GM11168 (cell line): ENCODE measurements at regions not wholly inside any gene's neighbourhood (a gene's known extent, or its start where the extent isn't known, plus 50 kb on each side); places are given as distances from the start of the nearest gene placed in this dataset.

ENCODE experiments used
- in situ Hi-C: fragments of 300-500 bp; cut with MboI; formaldehyde crosslinking; loops from one replicate; pipeline ENCODE4 v1.12.0; 2022; ENCODE audit warnings: low sequenced_read_pairs; ENCODE audit not compliant: unreplicated experiment

- in situ Hi-C loops, result no loop called here
Observed at GRCh38 chr15:69823223-69823907, 274.4 kb downstream of the TLE3 start.

- in situ Hi-C loops, result no loop called here
Observed at GRCh38 chr15:69824075-69824876, 273.4 kb downstream of the TLE3 start.

- in situ Hi-C loops, result no loop called here
Observed at GRCh38 chr15:69824877-69825406, 272.8 kb downstream of the TLE3 start.

GRCh38 chr15:69825941-69826818 lies 271.5 kb downstream of the TLE3 start:
- in situ Hi-C loops, result no loop called here

- in situ Hi-C loops, result no loop called here
Observed at GRCh38 chr15:69826819-69827175, 270.9 kb downstream of the TLE3 start.

GRCh38 chr15:69827751-69828150 lies 270.0 kb downstream of the TLE3 start:
- in situ Hi-C loops, result no loop called here

- in situ Hi-C loops, result no loop called here
Observed at GRCh38 chr15:69828181-69828828, 269.4 kb downstream of the TLE3 start.

GRCh38 chr15:69829974-69830373 lies 267.7 kb downstream of the TLE3 start:
- in situ Hi-C loops, result no loop called here

- in situ Hi-C loops, result no loop called here
Observed at GRCh38 chr15:69830430-69830829, 267.3 kb downstream of the TLE3 start.

GRCh38 chr15:69830876-69831275 lies 266.8 kb downstream of the TLE3 start:
- in situ Hi-C loops, result no loop called here

- in situ Hi-C loops, result no loop called here
Observed at GRCh38 chr15:69834267-69834666, 263.4 kb downstream of the TLE3 start.

- in situ Hi-C loops, result no loop called here
Observed at GRCh38 chr15:69834761-69835160, 263.0 kb downstream of the TLE3 start.

GRCh38 chr15:69836048-69836447 lies 261.7 kb downstream of the TLE3 start:
- in situ Hi-C loops, result no loop called here

- in situ Hi-C loops, result no loop called here
Observed at GRCh38 chr15:69836526-69837230, 261.0 kb downstream of the TLE3 start.

- in situ Hi-C loops, result no loop called here
Observed at GRCh38 chr15:69838338-69838737, 259.4 kb downstream of the TLE3 start.

GRCh38 chr15:69838994-69839393 lies 258.7 kb downstream of the TLE3 start:
- in situ Hi-C loops, result no loop called here

GRCh38 chr15:69841113-69841828 lies 256.4 kb downstream of the TLE3 start:
- in situ Hi-C loops, result no loop called here

GRCh38 chr15:69842851-69843250 lies 254.9 kb downstream of the TLE3 start:
- in situ Hi-C loops, result no loop called here
